NCI-H2196 (cell line): ENCODE measurements at regions not wholly inside any gene's neighbourhood (a gene's known extent, or its start where the extent isn't known, plus 50 kb on each side); places are given as distances from the start of the nearest gene placed in this dataset.

Source experiments
- DNase-seq: peaks from one replicate; lab custom pipeline; 2025; ENCODE audit not compliant: unreplicated experiment; lab: John Stamatoyannopoulos, UW

DNA sequence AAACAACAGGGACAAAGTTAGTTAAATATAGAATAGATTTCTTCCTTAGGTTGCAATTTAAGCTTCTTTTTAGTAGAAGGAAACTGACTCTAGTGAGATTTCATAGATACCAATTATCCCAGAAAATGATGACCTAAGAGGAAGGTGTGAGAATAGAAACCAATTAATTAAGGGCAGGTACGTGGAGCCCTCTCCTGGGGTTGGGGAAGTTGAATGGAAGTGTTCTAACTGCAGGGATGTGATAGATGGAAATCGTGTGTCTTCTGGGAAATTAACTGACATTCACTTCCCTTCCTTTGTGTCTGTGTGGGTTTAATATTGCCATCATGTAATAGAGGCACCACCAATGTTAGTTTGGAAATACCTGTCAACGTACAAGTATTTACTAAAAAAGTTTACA, 204.1 kb upstream of the ANK2 start:
- no peak for DNase-seq

DNA sequence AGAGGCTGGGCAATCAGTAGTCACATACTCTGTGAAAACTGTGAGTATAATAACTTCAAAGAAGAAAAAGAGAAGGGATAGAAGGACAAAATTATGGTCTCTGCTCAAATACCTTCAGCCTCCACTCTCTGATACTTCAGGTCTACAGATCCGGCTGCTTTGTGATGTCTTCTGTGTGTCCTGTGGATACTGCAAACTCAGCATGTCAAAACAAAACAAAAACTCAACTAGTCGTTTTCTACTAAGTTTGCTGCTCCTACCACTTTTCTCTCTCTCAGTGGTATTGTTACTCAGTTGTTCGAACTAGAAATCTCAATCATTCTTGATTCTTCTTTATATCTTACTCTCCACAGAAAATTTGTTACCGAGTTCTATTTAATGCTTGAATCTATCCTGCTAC, 202.4 kb upstream of the ANK2 start:
- DNase-seq = no peak

DNA sequence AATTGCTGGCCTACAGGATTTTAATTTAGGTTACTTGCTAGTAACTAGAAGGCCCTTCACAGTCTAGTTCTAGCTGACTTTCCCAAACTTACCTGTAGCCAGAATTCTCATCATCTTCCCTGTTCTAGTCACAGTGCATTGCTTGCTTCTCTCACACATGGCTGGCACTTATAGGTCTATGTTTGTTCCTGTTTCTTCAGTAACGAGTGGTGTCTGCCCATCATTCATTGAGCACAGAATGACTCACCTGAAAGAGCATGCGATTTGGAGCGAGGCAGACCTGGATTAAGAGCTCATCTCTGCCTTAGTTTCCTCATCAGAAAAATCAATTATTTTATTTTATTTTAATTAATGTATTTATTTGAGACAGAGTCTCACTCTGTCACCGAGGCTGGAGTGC, 201.7 kb upstream of the ANK2 start:
- DNase-seq = no peak

DNA sequence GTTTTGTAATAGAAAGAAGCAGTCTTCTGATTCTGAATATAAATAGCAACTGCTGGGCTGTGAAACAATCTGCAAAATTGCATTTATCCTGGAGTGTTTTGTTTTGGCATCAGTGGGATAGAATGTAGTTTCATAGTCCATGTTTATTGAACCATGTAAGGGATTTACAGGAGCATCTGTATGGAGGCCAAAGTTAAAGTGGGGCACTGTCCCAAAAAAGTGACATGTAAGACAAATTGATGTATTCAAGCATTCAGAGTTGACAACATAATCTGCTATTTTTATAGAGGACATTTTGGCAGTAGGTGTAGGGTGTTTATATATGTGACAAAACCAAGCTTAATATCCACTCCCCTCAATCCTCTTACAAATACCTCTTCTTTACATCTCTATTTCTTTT, 200.5 kb upstream of the ANK2 start:
- no peak for DNase-seq

DNA sequence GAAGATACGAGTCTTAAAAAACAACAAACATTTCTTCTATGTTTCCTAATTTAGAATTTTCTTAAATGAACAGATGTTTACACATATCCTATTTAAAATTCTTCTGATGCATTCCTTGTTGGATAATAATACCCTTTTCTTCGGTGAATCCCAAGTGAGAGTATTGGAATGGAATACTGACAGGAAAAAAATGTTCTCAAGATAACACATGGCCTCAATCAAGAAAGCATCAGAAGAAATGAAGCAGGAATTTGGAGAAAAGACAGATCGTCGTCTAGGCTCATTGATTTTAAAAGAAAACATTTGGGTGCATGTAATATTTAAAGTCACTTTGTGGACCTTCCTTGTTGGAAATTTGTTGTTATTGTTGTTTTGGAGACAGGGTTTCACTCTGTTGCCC, 196.9 kb upstream of the ANK2 start:
- DNase-seq = no peak

DNA sequence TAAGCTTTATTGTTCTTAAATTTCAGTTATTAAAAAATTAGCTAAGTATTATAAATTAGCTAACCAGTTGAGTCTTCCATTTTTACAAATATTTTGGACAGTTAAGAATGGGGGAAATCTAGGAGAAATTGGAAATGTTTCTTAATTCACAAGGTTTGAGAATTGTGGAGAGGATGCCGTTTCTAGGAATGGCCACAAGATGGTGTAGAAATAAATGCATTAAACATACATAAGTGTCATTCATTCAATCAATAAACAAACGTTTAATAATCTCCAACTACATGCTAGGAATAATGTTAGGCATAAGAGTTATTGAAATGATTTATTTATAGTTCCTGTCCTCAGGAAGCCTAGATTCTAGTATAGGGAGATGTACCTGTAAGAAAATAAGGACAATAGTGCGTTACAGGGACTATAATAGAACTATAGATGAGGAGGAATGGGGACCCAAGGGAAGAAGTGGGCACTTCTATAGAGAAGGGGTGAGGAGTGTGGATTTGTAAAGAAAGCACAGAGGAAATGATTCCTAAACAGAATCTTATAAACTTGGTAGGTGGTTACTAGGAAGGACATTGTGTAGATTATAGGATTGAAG, 195.7 kb upstream of the ANK2 start:
- no peak for DNase-seq

DNA sequence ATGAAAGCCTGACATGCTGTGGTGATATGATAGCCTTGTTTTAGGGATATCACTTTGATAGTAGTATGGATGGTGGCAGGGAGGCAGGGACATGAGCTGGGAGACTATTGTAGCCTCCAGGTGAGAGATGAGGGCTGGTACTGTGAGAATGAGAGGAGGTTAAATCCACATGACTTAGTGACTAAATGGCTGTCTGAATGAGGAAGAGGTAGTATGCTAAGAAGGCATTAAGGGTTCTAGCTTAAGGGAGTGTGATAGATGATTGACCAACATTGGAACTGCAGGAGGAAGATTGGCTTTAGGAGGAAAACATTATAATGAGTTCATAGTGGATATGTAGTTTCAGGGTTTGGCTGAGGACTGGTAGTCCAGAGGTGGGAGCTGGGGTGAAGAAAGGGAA, 195.0 kb upstream of the ANK2 start:
- no peak for DNase-seq

DNA sequence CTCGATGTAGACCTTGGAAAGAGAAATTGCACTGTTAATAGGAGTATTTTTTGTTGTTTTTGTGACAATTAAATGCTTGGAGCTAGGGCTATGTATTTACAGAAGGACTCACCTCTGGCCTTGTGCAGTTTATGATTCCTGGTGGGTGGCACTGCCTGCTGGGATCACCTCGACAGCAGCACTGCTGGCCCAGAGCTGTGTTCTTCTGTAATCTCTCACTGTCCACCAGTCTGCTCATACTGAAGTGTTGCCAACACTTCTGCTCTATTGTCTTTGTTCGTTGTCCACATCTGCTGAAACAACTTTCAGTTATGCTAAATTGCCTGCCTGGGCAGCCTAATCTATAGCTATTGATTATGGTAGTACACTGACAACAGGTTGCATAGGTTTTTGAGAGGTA, 194.4 kb upstream of the ANK2 start:
- no peak for DNase-seq

DNA sequence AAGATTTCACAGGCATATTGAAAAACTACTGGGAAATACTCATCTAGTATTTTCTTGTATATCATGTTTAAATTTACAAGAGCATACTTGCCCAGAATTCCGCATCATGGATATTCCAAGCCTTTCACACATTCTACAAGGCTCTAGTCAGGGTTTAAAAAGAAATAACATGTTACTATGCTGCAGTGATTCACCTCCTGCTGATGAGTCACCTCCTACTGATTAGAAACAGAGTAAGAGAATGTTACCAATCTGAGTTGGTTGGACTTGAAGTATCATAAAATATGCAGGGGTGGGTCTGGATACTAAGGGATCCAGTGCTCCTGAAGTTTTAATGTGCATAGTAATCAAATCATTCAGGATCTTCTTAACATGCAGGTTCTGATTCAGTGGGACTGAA, 192.0 kb upstream of the ANK2 start:
- no peak for DNase-seq

DNA sequence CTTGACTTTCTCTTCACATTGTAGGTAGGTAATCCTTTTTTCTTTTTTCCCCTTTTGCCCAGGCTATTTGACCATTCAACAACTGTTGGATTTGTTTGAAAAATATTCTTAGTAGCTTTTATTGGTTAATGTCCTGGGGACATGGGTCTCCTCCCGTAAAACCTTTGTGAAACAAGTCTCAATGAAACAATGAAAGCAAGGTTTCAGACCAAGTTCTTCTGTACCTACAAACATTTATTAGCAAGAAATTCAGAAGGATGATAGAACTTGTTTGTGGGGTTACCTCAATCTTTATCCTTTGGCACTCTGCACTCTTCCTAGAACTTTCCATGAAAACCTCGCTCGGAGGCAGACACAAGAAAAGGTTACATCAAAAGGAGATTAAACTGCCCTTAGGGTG, 190.7 kb upstream of the ANK2 start:
- DNase-seq = no peak

DNA sequence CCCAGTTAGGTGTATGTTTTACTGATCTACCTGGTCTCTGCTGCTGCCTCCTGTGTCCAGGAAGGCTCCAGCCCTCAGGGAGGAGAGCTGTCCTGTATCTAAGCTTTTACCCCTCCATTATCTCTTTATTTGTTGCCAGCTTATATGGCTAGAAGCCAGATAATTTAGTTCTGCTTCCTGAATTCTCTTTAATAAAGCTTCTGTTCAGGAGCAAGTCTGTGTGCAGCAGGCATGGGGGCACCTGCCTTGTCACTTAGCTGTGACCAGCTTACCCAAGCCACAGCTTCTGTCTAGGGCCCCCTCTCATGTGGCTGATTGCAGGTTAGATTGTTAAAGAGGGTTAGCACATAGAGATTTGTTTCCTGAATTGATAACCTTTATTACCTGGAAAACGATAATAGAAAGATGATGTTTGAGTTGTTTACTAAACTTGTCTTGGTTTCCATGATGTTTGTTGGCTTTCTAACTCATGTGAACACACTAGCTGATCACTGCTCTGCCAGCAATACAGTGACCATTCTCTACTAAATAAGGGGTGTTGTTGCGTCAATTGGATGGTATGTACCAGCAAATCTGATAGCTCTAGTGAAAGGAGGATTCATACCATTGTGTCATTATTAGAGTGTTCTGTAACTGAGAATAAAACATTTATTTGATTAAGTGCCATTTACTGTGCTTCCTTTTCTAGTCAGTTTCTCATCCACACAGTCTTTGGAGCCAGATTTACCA, 189.8 kb upstream of the ANK2 start:
- DNase-seq = no peak

DNA sequence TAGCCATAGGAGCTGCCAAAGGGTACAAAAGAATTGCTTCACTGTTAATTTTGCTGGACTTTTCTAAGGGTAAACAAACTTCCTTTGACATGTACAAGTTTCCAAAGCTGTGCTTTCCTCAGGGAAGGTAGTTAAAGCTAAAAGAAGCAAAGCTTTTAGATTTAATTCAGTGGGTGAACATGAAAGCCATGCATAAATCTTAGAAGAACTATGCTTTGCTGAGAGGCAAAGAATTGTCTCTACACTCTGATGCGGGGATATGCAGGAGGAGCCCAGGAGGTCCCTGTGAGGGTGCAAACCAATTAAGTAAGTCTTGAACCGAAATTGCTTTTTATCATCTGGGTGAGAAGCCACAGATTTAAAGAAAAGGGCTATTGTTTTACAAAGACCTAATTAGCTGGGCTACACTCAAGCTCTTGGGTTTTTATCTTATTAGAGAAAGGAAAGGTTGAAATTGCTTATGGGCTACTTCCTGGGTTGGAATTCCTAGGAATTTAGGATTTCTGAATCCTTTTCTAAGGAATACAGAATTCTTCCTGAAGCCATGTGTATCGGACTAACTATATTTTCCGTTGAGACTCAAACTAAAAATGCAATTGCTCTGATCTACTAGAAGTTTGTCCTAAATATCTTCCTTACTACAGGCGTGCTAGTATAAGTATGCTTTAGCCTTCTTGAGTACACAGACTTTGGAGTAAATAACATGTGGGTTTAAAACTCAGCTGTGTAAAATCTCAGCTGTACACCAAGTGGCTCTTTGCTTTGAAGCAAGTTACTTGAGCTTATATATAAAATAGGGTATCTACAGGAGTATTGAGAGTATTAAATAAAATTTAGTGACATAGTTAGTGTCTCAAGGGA, 188.4 kb upstream of the ANK2 start:
- no peak for DNase-seq

DNA sequence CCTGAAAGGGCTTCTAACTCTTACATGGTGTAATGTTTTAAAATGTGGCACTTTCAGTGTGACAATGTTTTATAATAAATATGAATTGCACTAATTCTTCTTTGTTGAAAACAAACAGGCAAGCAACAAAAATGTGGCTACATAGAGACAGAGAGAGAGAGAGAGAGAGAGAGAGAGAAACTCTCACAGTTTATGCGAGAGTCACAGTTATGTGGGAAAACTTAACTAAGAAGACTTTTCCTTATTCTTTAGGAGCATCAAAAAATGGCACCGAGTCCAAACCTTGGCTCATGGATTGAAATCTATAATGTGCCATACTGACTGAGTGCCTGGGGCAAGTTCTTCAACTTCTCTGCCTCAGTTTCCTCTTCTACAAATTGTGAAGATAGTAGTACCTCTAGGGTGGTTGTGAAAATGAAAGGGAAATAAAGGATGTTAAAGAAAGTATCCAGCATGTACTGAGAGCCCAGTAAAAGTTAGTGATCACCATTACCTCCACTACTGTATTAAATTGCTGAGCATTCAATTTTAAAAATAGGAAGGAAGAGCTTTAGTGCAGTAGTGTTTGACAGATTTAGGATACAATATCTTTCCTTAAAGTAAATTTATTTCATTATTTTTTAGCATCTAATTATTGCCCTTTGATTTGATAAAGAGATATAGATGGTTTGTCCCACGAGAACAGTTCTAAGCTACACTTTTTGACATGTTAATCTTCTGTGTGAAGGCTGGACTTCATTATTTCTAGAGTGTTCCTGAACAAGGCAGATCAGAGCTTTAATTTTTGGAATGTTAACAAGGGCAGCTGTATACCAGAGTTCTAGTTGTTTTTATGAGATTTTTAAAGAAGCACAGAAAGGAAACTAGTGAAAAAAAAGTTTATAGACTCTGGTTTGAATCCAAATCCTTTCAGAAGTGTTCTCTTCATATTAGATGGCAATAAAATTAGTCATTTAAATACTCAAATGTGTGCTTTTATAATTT, 187.5 kb upstream of the ANK2 start:
- DNase-seq = no peak

DNA sequence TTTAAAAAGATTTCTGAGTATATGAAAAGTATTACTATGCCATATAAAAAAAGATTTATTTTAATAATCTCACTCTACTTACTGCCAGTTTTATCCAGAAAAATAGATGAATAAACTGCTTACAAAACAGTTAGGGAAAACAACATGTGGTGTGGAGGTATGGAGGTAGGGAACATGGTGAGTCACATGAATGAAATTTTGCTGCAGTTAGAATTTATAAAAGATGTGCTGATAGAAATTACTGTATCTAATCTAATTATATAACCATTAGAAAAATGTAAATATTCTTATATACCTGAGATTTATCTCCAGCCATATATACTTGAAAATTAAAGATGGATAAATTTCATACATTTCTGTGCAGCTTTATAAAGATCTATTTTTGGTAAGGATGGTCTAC, 184.0 kb upstream of the ANK2 start:
- no peak for DNase-seq

DNA sequence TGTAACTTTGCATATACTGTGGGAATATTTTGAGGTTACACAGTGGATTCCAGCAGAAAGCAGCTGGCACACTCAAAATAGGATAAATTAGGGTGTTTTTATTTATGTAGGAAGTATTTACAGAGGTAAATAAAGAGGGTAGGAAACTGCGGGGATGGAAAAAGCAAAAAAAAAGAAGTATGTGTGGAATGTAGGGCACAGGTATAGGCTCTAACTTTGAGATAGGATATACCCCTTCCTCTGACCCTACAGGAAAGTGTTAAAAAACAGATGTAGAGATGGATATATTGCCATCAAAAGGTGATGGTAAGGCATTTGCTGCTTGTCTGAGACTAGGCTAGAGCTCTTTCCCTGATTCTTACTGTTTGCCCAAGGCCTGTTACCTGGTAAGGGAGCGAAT, 173.1 kb upstream of the ANK2 start:
- no peak for DNase-seq

DNA sequence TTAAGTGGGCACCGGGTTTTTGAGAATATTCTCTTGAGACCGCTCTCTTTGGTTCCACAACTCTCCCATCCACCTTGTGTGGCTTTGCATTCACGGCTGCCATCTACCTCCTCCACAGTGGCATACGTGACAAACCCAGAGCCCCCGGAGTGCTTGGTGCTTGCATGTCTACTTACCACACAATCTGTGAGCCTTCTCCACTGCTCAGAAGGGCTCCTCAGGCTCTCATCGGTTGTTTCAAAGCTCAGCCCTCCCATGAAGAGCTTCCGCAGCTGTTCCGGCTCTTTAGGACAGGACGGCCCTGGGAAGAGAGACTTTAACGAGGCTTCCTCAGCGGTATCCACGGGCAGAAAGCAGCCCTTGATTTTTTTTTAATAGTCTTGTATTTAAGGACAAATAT, 167.6 kb upstream of the ANK2 start:
- no peak for DNase-seq

DNA sequence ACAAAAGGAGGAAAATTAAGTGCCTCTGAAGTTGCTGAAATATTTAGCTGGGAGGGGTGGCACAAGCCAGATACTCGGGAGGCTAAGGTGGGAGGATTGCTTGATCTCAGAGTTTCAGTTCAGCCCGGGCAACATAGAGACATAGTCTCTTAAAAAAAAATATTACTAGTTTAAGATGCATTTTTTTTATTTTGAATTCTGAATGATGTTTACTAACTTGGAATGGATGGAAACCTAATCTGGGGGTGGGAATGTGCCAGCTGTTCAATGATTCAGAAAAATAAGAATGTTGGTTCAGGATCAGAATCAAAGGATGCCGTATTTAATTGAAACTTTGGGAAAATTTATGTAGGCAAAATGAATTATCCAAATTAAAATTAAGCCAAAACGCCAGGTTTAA, 167.2 kb upstream of the ANK2 start:
- no peak for DNase-seq

DNA sequence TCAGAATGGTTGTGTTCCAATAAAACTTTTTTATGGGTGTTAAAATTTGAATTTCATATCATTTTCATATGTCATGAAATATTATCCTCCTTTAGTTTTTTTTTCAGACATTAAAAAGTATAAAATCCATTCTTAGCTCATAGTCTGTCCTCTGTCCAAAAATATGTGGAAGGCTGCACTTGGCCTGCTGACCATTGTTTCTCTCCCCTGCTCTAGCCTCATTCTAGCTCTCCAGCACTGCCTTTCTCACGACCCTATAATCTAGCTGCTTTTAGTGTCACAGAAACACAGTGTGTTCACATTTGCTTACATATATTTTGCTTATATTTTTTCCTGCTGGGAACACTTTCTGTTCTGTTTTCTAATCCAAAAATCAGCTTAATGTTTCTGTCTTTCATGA, 165.0 kb upstream of the ANK2 start:
- no peak for DNase-seq

DNA sequence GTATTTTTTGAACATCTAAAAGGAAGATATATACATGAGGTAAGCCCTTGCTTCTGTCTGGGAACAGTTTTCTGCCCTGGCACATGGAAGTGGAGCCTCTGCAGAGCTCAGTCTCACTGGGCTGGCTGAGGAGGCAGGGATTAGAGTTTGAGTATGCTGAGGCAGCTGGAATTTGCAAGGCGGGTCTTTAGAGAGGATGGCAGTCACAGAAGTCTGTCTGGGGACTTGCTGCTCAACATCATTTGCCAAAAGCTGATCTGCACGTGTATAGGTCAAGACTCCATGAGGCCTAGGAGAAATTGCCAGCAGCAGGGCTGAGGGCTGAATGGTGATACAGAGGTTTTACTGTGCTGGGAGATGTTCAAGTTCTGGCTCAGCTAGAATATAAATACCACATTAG, 163.6 kb upstream of the ANK2 start:
- no peak for DNase-seq

DNA sequence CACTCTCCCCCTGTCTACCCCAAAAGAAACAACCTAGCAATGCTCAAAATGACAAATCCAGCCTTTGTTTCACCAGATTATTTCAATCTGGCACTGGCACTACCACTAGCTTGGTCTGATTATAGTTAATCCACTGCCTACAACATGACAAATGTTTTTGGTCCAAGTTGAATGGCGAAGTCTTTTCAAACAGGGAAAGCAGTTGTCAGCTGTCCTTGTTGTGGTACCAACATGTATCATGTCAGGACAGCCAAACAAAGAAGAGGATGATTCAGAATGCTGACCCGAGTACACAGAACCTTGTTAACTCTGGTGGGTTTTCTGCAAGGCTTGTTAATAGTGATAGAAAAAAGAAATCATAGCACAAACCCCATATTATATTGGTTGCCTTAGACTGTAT, 160.8 kb upstream of the ANK2 start:
- no peak for DNase-seq

DNA sequence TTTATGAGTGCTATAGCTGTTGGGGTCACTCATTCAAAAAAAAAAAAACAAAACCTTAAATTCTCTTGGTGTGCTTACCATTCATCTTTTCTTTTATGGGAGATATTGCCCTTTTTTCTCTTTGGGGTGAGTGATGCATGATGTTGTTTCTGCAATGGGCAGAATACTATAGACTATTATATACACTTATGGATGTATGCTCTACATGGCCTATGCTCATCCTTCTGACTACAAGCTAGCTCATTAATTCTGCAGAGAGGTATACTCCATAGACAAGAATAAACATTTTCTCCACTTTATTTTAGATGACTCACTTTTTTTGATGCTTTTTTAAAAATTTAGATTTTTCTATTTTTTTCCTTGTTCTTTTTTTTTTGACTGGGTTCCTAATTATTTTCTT, 160.3 kb upstream of the ANK2 start:
- no peak for DNase-seq
